D341Med (cell line): ENCODE measurements at regions not wholly inside any gene's neighbourhood (a gene's known extent, or its start where the extent isn't known, plus 50 kb on each side); places are given as distances from the start of the nearest gene placed in this dataset.
"Not testable (repeated sequence)": the region's sequence is repeated elsewhere in the genome, so short reads cannot be mapped to it uniquely, and the experiment has no call there.

Source experiments
- DNase-seq: peaks from one replicate; pipeline ENCODE4 v3.0.0; 2012; ENCODE audit warnings: low spot score

DNA sequence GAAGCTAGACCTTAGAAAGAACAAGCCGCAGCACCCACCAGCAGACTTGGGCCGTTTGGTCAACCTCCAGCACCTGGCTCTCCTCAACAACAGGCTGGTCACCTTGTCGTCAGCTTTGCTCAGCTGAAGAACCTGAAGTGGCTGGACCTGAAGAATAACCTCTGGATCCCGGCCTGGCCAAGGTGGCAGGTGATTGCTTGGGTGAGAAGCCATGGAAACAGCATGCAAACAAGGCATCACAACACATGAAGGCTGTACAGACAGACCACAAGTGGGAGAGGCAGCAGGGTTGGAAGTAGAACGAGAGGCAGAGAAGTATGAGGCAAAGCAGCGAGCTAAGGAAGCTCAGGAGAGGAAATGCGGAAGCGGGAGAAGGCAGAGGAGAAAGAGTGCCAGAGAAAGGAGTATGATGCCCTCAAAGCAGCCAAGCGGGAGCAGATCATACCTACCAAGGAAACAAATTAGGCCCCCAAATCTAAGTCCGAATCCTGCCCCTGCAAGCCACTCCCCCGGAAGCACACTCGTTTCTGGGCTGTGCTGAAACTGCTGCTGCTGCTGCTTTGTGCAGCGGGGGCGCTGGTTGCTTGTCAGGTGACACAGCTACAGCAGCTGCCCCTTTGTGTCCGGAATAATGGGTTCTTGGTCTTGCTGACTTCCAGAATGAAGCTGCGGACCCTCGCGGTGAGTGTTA lies 121.6 kb upstream of the LGSN start:
- DNase-seq = no peak

DNA sequence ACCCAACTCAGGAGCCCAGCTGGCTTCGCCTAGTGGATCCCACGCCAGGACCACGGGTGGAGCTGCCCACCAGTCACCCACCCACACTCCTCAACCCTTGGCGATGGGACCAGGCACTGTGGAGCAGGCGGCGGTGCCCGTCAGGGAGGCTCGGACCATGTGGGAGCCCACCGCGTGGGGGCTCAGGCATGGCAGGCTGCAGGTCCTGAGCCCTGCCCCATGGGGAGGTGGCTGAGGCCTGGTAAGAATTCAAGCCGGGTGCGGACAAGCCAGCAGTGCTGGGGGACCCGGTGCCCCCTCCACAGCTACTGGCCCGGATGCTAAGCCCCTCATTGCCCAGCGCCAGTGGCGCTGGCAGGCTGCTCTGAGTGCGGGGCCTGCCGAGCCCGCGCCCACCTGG lies 123.1 kb upstream of the LGSN start:
- DNase-seq = no peak

DNA sequence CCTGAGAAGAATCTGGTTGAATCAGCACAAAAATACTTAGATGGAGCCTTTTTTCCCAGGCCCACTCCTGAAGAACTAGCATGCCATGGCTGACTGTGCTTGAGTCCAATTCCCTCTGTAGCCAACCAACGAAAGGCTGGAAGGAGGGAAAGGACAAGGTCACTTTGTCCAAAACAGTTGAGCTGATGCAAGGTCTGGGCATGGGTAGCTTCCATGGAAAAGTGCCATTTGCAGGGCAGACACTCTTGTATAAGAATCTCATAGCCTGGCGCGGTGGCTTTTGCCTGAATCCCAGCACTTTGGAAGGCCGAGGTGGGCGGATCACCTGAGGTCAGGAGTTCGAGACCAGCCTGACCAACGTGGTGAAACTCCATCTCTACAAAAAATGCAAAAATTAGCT lies 125.0 kb upstream of the LGSN start:
- DNase-seq = no peak

- DNase-seq = no peak
Observed at GRCh38 chr6:63446405-63446804, 125.9 kb upstream of the LOC128125822 start.

DNA sequence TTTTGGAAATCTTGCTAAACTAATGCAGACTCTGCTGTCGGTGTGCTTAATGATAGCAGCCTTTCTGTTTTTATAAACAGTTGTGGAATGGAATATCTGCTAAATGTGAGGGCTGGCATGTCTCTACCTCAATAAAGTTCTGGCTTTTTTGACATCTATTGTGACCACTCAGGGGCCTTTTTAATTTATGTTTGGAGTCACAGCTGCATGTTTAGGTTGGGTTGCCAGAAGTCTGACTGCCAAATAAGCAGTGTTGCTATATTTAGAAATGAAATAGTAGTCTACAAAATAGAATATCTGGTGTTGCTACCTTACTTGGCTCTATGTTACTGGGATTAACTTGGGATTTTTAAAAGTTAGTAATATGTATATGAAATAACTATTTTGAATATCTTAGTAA lies 125.1 kb upstream of the LOC128125822 start:
- DNase-seq = no peak

- no peak for DNase-seq
Observed at GRCh38 chr6:63448229-63448628, 124.1 kb upstream of the LOC128125822 start.

- no peak for DNase-seq
Observed at GRCh38 chr6:63449714-63450113, 122.6 kb upstream of the LOC128125822 start.

DNA sequence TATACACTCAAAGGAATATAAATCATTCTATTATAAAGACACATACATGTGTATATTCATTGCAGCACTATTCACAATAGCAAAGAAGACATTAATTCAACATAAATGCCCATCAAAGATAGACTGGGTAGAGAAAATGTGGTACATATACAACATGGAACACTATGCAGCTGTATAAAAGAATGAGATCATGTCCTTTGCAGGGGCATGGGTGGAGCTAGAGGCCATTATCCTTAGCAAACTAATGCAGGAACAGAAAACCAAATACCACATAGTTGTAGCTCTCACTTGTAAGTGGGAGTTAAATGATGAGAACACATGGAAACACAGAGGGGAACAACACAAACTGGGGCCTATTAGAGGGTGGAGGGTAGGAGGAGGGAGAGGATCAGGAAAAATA lies 121.0 kb upstream of the LOC128125822 start:
- no peak for DNase-seq

DNA sequence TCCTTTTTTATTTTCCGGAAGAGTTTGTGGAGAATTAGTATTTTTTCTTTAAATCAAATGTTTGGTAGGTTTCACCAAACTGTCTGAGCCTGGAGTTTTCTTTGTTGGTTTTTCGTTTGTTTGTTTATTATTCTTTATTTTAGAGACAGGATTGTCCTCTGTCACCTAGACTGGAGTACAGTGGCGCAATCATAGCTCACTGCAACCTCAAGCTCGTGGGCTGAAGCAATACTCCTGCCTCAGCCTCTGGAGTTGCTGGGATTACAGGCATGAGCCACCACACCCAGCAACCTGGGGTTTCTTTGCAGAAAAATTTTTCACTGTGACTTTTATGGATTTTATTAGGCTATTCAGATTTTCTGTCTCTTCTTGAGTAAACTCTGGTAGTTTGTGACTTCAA lies 120.2 kb upstream of the LOC128125822 start:
- DNase-seq = no peak

GRCh38 chr6:63456734-63457133 lies 115.5 kb upstream of the LOC128125822 start:
- no peak for DNase-seq

DNA sequence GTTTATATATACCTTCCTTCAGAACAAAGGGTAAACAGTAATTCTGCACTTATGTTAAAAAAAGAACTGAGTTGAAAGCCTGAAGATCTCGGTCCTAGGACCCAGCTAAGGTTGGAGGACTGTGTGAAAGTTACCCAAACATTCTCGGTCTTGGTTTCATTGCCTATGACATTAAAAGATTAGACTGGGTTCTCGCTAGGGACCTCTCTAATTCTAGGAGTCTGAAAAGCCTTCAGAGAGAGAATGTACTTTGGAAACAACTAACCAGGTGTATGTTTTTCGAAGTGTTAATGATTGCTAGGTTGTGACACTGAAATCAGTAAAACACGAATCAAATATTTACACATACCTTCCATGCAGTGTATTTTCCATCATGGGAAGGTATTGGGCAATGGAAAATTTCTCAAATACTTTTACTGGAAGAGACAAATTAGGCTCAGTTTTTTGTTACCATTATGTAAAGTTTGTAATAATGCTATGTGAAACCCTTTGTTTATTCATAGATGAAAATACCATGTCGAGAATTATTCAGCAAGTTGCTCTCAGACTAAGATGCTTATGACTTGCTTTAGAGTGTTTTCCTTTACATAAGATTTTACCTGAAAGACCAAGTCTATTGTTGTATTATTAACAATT lies 113.7 kb upstream of the LOC128125822 start:
- no peak for DNase-seq

GRCh38 chr6:63459814-63460213 lies 112.5 kb upstream of the LOC128125822 start:
- no peak for DNase-seq

DNA sequence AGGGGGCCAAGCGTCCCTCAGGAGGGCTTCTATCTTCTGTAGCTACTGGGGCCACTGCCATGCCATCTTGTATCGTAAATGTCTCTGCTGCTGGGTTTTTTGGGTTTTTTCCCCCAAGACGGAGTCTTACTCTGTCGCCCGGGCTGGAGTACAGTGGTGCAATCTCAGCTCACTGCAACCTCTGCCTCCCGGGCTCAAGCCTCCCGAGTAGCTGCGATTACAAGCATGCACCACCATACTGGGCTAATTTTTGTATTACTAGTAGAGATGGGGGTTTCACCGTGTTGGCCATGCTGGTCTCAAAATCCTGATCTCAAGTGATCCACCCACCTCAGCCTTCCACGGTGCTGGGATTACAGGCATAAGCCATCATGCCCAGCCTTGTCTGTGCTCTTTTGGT lies 111.3 kb upstream of the LOC128125822 start:
- no peak for DNase-seq

DNA sequence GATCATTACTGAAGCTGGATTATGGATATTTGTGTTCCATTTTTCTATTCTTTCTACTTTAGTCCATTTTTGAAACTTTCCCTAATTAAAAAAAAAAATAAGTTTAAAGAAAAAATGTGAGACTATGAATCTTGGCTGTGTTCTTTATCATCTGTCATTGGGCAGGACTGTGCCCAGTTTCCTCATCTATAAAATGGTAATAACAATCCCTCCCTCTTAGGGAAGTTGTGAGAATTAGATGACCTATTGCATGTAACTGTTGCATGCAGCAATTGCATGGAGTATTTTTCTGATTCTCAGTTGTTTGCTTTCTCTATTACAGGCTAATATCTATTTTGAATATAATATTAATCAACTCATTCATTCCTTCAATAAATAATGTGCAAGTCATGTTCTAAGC lies 108.2 kb upstream of the LOC128125822 start:
- no peak for DNase-seq

DNA sequence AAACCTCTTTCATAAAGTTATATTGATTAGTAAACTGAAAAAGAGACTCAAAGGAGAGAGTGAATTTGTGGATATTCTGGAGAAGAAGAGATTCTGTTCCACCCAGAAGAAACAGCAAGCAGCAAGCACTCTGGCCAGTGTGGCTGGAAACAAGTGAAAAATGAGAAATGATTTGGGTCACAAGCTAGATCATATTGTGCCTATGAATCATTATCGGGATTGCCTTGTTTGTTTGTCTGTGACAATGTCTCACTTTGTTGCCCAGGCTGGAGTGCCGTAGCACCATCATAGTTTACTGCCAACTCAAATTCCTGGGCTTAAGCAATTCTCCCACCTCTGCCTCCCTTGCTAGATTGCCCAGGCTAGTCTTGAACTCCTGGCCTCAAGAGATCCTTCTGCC lies 106.5 kb upstream of the LOC128125822 start:
- DNase-seq = no peak

GRCh38 chr6:63466242-63466733 lies 106.0 kb upstream of the LOC128125822 start:
- DNase-seq = no peak

GRCh38 chr6:63467247-63467954 lies 104.9 kb upstream of the LOC128125822 start:
- no peak for DNase-seq

GRCh38 chr6:63471145-63471544 lies 101.1 kb upstream of the LOC128125822 start:
- DNase-seq = not testable (repeated sequence)

GRCh38 chr6:63471654-63472053 lies 100.6 kb upstream of the LOC128125822 start:
- no peak for DNase-seq

GRCh38 chr6:63475707-63476106 lies 96.6 kb upstream of the LOC128125822 start:
- DNase-seq = no peak

DNA sequence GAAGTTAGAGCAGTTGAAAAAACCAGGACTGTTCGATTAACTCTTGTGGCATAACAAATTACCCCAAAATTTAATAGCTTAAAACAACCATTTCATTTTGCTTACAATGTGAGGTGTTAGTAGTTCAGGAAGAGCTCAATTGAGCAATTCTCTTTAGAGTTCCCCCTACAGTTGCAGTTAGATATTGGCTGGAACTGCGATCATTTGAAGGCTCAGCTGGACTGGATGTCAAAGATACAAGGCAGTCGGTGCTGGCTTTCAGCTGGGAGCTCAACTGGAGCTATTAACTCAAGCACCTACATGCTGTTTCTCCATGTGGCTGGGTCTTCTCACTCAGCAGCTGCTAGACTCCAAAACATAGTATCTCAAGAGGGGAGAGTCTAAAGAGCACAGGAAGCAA lies 96.0 kb upstream of the LOC128125822 start:
- no peak for DNase-seq

GRCh38 chr6:63477422-63478040 lies 94.7 kb upstream of the LOC128125822 start:
- DNase-seq = no peak

DNA sequence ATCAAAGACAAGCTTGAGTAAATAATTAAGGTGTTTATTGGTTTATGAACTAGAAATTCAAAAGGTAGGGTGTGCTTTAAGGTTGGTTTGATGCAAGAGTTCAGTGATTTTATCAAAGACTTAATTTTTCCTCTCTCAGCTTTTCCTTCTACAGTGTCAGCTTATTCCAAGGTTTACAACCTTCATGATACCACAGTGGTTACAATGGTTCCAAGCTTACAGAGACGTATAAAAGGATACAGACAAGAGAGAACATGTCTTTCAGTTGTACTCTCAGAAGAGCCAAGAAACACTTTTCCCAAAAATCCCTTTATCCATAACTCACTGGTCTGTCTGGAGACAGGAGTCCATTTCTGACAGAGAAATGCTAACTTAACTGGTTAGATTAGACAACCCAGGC lies 93.5 kb upstream of the LOC128125822 start:
- no peak for DNase-seq
